ENCODE measurements at regions not wholly inside any gene's neighbourhood (a gene's known extent, or its start where the extent isn't known, plus 50 kb on each side); places are given as distances from the start of the nearest gene placed in this dataset.
"Not testable (repeated sequence)": the region's sequence is repeated elsewhere in the genome, so short reads cannot be mapped to it uniquely, and the experiment has no call there.

DNA sequence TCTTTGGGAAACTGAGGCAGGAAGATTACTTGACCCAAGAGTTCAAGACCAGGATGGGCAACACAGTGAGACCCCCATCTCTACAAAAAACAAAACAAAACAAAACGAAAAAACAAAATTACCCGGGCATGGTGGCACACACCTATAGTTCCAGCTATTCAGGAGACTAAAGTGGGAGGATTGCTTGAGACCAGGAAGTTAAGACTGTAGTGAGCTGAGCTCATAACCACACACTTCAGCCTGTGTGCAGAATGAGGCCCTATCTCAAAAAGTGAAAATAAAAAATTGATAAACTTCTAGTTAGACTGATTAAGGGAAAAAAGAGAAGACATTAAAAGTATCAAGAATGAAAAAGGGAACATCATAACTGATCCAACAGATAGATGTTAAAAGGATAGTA lies 154.0 kb downstream of the RHOU start:
- Mint-ChIP-seq H3K9me3 (ENCODE audit: unreplicated experiment) (peaks cover 15% of the 10 kb centered on the region), H3K36me3 (ENCODE audit: unreplicated experiment) (no peaks in the 10 kb centered on the region), H3K27ac (ENCODE audit: unreplicated experiment) (no peak overlapping the region), H3K4me3 (ENCODE audit: unreplicated experiment) (no peak overlapping the region), H3K4me1 (ENCODE audit: unreplicated experiment) (no peaks in the 10 kb centered on the region), H3K27me3 (ENCODE audit: unreplicated experiment) (peaks cover 40% of the 10 kb centered on the region)
- no peak for TF ChIP-seq CTCF (IDR thresholded peaks at IDR 0.05)
- no peak for DNase-seq (ENCODE audit: extremely low spot score, unreplicated experiment)

DNA sequence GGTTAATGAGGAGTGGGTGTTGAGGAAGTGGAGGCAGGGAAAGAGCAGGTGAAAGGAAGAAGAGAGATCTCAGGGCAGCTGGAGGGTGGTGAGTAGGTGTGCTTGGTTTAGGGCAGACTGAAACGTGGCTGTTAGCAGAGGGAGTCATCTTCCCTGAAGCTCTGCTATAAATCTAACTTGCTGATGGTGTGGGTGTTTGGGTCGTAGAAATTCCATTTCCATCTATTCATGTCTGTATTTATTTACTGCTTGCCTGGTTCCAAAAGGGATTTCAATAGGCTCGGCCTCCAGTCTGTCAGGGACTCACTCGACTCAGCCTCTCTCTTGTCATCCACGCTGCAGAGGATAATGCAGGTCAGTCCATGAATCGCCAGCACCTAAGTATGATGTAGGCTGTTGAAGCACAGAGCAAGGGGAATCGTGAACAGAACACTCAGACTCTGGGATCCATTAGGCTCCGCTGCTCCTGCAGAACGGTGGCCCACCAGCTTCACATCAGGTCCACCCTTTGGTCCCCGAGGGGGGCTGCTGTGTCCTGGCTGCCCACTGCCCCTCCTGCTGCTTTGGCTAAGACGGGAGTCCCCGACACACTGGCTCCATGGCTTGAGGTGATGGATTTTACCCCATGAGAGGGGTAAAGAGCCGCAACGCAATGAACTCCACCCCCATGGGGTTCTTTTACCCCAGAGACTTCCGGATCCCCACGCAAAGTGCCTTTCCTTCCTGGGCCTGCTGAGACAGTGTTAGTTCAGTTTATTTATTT lies 156.2 kb downstream of the RHOU start:
- H3K27me3 Mint-ChIP-seq (ENCODE audit: unreplicated experiment), result peaks cover 40% of the 10 kb centered on the region
- no peak overlapping the region for H3K27ac Mint-ChIP-seq (ENCODE audit: unreplicated experiment)
- H3K4me3 Mint-ChIP-seq (ENCODE audit: unreplicated experiment), result no peak overlapping the region
- peak; percentile 60 for DNase-seq (ENCODE audit: extremely low spot score, unreplicated experiment)
- H3K4me1 Mint-ChIP-seq (ENCODE audit: unreplicated experiment), result no peaks in the 10 kb centered on the region
- peaks cover 15% of the 10 kb centered on the region for H3K9me3 Mint-ChIP-seq (ENCODE audit: unreplicated experiment)
- no peak for TF ChIP-seq CTCF (IDR thresholded peaks at IDR 0.05)
- H3K36me3 Mint-ChIP-seq (ENCODE audit: unreplicated experiment), result no peaks in the 10 kb centered on the region

GRCh38 chr1:228892200-228892599 lies 156.9 kb downstream of the RHOU start:
- not testable (repeated sequence) for H3K27ac Mint-ChIP-seq (ENCODE audit: unreplicated experiment)

DNA sequence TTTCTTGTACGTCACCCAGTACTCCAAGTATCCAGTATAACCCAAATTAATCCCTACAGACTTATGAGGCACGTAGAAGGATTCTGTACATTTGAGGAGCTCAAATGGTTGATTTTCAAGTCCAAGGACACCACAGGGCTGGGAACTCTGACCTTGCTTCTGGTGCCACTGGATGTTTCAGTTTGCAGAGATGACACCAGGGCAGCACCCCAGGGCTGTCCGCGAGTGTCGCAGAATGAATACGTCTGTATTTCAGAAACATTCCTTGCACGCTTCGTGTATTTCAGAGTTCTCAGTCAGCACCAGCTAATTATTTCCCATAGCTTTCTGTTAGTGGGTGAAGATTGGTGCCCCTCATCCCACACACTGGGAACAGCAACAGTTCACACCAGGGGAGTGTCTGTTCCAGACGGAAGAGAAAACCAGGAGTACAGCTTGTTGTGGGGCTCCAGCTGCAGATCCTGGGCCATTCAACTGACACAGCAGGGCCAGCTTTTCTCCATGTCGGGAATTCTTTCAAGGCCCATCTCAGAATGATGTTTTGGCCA lies 159.2 kb downstream of the RHOU start:
- no peak for TF ChIP-seq CTCF (IDR thresholded peaks at IDR 0.05)
- Mint-ChIP-seq H3K4me1 (ENCODE audit: unreplicated experiment) (peaks cover 2% of the 10 kb centered on the region), H3K27me3 (ENCODE audit: unreplicated experiment) (peaks cover 29% of the 10 kb centered on the region), H3K36me3 (ENCODE audit: unreplicated experiment) (no peaks in the 10 kb centered on the region), H3K4me3 (ENCODE audit: unreplicated experiment) (no peak overlapping the region), H3K27ac (ENCODE audit: unreplicated experiment) (no peak overlapping the region), H3K9me3 (ENCODE audit: unreplicated experiment) (peaks cover 11% of the 10 kb centered on the region)
- peak; percentile 32 for DNase-seq (ENCODE audit: extremely low spot score, unreplicated experiment)

More at GRCh38 chr1:228892200-228892599, 156.9 kb downstream of the RHOU start:
- DNase-seq (ENCODE audit: extremely low spot score, unreplicated experiment); H3K4me1 Mint-ChIP-seq (ENCODE audit: unreplicated experiment); H3K36me3 Mint-ChIP-seq (ENCODE audit: unreplicated experiment); H3K4me3 Mint-ChIP-seq (ENCODE audit: unreplicated experiment): not testable (repeated sequence)
- Mint-ChIP-seq H3K9me3 (ENCODE audit: unreplicated experiment) (peaks cover 15% of the 10 kb centered on the region), H3K27me3 (ENCODE audit: unreplicated experiment) (peaks cover 36% of the 10 kb centered on the region)

GRCh38 chr1:228897901-228898300 lies 162.6 kb downstream of the RHOU start:
- Mint-ChIP-seq H3K4me1 (ENCODE audit: unreplicated experiment) (peaks cover 33% of the 10 kb centered on the region), H3K27ac (ENCODE audit: unreplicated experiment) (no peak overlapping the region)

More at GRCh38 chr1:228897901-228898300, 162.6 kb downstream of the RHOU start:
- peak; percentile 71 for DNase-seq (ENCODE audit: extremely low spot score, unreplicated experiment)
- no peak for TF ChIP-seq CTCF (IDR thresholded peaks at IDR 0.05)
- Mint-ChIP-seq H3K4me3 (ENCODE audit: unreplicated experiment) (no peak overlapping the region), H3K27me3 (ENCODE audit: unreplicated experiment) (peaks cover 13% of the 10 kb centered on the region), H3K9me3 (ENCODE audit: unreplicated experiment) (no peaks in the 10 kb centered on the region), H3K36me3 (ENCODE audit: unreplicated experiment) (no peaks in the 10 kb centered on the region)

All from osteocyte (in vitro differentiated cells).